Lung (tissue), 11 donors: ENCODE measurements at regions not wholly inside any gene's neighbourhood (a gene's known extent, or its start where the extent isn't known, plus 50 kb on each side); places are given as distances from the start of the nearest gene placed in this dataset.

Experiments
- ATAC-seq: fragments of 200-7000 bp; cut with Tn5 transposase; one replicate; pipeline ENCODE4 v1.9.1; 2020; ENCODE audit warnings: moderate number of reproducible peaks; ENCODE audit not compliant: insufficient read depth, low FRiP score
- DNase-seq, 3 donors: peaks; one replicate each; pipeline ENCODE4 v3.0.0-alpha.2; 2013 to 2017
- H3K27ac ChIP-seq, 2 donors: one replicate each; pipeline ENCODE4 v1.5.1; 2013; ENCODE audit warnings: mild to moderate bottlenecking in 2 of 2, moderate library complexity in 2 of 2, control low read depth in 1 of 2, inconsistent platforms in 1 of 2, low read depth in 1 of 2, low read length in 1 of 2
- H3K27me3 ChIP-seq, 3 donors: one replicate each; pipeline ENCODE4 v1.5.1; 2013; ENCODE audit warnings: low read length in 2 of 3; ENCODE audit not compliant: control insufficient read depth in 3 of 3, insufficient read depth in 3 of 3
- H3K36me3 ChIP-seq, 4 donors: one replicate each; pipeline ENCODE4 v1.5.1; 2013; ENCODE audit warnings: low read length in 4 of 4, mild to moderate bottlenecking in 1 of 4, moderate library complexity in 1 of 4; ENCODE audit not compliant: control insufficient read depth in 4 of 4, insufficient read depth in 4 of 4
- H3K4me1 ChIP-seq, 5 donors: one replicate each; pipeline ENCODE4 v1.5.1; 2013; ENCODE audit warnings: low read length in 5 of 5, mild to moderate bottlenecking in 2 of 5, moderate library complexity in 1 of 5; ENCODE audit not compliant: control insufficient read depth in 5 of 5, insufficient read depth in 5 of 5
- H3K4me3 ChIP-seq: one replicate; pipeline ENCODE4 v1.5.1; 2013; ENCODE audit warnings: mild to moderate bottlenecking, control low read depth, moderate library complexity
- H3K9ac ChIP-seq, 2 donors: one replicate each; pipeline ENCODE4 v1.5.1; 2013; ENCODE audit warnings: low read length in 2 of 2, control low read depth in 1 of 2; ENCODE audit not compliant: insufficient read depth in 1 of 2
- H3K9me3 ChIP-seq, 4 donors: one replicate each; pipeline ENCODE4 v1.5.1; 2013; ENCODE audit warnings: low read length in 3 of 4, mild to moderate bottlenecking in 1 of 4, moderate library complexity in 1 of 4; ENCODE audit not compliant: control insufficient read depth in 4 of 4, insufficient read depth in 3 of 4
- CTCF ChIP-seq: IDR thresholded peaks from 2 replicates; pipeline ENCODE4 v1.5.1; 2012; ENCODE audit warnings: mild to moderate bottlenecking; ENCODE audit errors: control extremely low read depth, extremely low read depth
- WGBS, 2 donors: extraction: QIAGEN DNeasy Blood & Tissue Kit; methylation state at CpG; one replicate each; pipeline ENCODE4 v1.1.7; 2013; 5-methylcytosine and 5-hydroxymethylcytosine counted together
- donor health status: control.
- donor health status: control.
- donor health status: Bipolar disorder and iron deficiency.
- donor health status: healthy.
- donor health status: DM: yes; HTN: yes; CAD: no.

GRCh38 chr17:83014297-83014696 is 65.1 kb upstream of the METRNL start:
- H3K9ac ChIP-seq: no peak overlapping the region

GRCh38 chr17:83014940-83015910 is 64.2 kb upstream of the METRNL start:
- TF ChIP-seq CTCF: no peak
- ATAC-seq: no peak
- 96% methylated on average over 33 of the region's 33 CpGs for WGBS, 2 donors
- no peak overlapping the region for H3K27ac ChIP-seq
- H3K9ac ChIP-seq: no peak overlapping the region
- no peaks in the 10 kb centered on the region for H3K9me3 ChIP-seq
- H3K27me3 ChIP-seq: no peaks in the 10 kb centered on the region
- H3K4me3 ChIP-seq: no peak overlapping the region
- H3K4me1 ChIP-seq: peaks cover 0 to 25% (median 8%) of the 10 kb centered on the region in 5 donors
- no peak for DNase-seq
- peaks cover 0 to 6% (median under 1%) of the 10 kb centered on the region in 4 donors for H3K36me3 ChIP-seq

More at GRCh38 chr17:83014297-83014696, 65.1 kb upstream of the METRNL start:
- no peak for DNase-seq
- ATAC-seq: no peak
- no peak overlapping the region for H3K27ac ChIP-seq
- H3K4me1 ChIP-seq: peaks cover 0 to 32% (median 13%) of the 10 kb centered on the region in 5 donors
- H3K4me3 ChIP-seq: no peak overlapping the region
- no peak for TF ChIP-seq CTCF
- H3K36me3 ChIP-seq: peaks cover 0 to 6% (median under 1%) of the 10 kb centered on the region in 4 donors
- H3K9me3 ChIP-seq: no peaks in the 10 kb centered on the region
- 92 to 95% methylated on average over 14 of the region's 14 CpGs for WGBS, 2 donors
- no peaks in the 10 kb centered on the region for H3K27me3 ChIP-seq

- no peak overlapping the region for H3K4me3 ChIP-seq
- TF ChIP-seq CTCF: no peak
- no peak for ATAC-seq
Observed at GRCh38 chr17:83018658-83019193, 60.7 kb upstream of the METRNL start.

More at GRCh38 chr17:83018658-83019193, 60.7 kb upstream of the METRNL start:
- 96% methylated on average over 23 of the region's 23 CpGs for WGBS, 2 donors
- Histone ChIP-seq H3K27me3 (no peaks in the 10 kb centered on the region), H3K4me1 (no peaks in the 10 kb centered on the region), H3K36me3 (peaks cover 0 to 6% (median under 1%) of the 10 kb centered on the region in 4 donors), H3K9me3 (no peaks in the 10 kb centered on the region), H3K27ac (no peak overlapping the region), H3K9ac (no peak overlapping the region)
- no peak for DNase-seq
